Ovary (tissue), 3 donors: ENCODE measurements at regions not wholly inside any gene's neighbourhood (a gene's known extent, or its start where the extent isn't known, plus 50 kb on each side); places are given as distances from the start of the nearest gene placed in this dataset.

Experiments
- CTCF ChIP-seq, 3 donors: fragments of 450-650 bp in 2 of 3; fragments of 200-600 bp in 1 of 3; IDR thresholded peaks; one replicate each; pipeline versions ENCODE4 v1.5.1 to v1.8.0; 2016 to 2022; ENCODE audit warnings: antibody characterized with exemption in 3 of 3, mild to moderate bottlenecking in 1 of 3
- EP300 ChIP-seq: sonication (generic); formaldehyde crosslinking; IDR thresholded peaks from one replicate; pipeline ENCODE4 v1.6.1; 2017; ENCODE audit warnings: antibody characterized with exemption
- POLR2A ChIP-seq: fragments of 450-650 bp; IDR thresholded peaks from one replicate; pipeline ENCODE4 v1.6.1; 2017; ENCODE audit warnings: antibody characterized with exemption, mild to moderate bottlenecking, moderate library complexity
- donor health status: DM: no; HTN: no; CAD: no.

DNA sequence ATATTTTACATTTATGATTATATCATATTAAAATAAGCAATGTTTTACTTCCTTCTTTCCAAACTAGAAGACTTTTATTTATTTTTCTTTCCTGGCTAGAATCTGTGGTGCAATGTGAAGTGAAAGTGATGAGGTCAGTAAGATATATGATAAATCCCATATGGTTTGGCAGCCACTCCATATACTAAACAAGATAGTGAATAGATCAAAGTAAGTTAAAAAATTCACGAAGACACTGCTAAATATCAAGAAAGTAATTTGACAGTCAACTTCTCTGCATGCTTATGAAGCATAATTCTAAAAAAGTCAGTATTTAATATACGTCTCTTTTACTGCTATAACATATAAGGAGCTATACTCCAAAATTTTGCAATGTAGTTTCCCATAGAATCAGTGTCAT, 972.8 kb downstream of the DTWD2 start:
- TF ChIP-seq CTCF (IDR thresholded peaks at IDR 0.05) (no peak), POLR2A (no peak), EP300 (no peak)
